Cardiac septum (tissue), 1 donor: ENCODE measurements at regions not wholly inside any gene's neighbourhood (a gene's known extent, or its start where the extent isn't known, plus 50 kb on each side); places are given as distances from the start of the nearest gene placed in this dataset.
"Not testable (repeated sequence)": the region's sequence is repeated elsewhere in the genome, so short reads cannot be mapped to it uniquely, and the experiment has no call there.

Source experiments
- DNase-seq: peaks from one replicate; pipeline ENCODE4 v3.0.0-alpha.2; 2020; ENCODE audit warnings: low spot score
- intact Hi-C: fragments of 100-400 bp; cut with DNase I; formaldehyde crosslinking; loops from one replicate; pipeline ENCODE4 v1.14.0; 2022
- donor health status: DM: no; HTN: no; CAD: no.

GRCh38 chr6:139712830-139713229 lies 338.4 kb upstream of the CITED2 start:
- intact Hi-C loops = no loop called here
- no peak for DNase-seq

- DNase-seq = no peak
- intact Hi-C loops = no loop called here
Measured at GRCh38 chr6:139711804-139712585, 337.5 kb upstream of the CITED2 start.

GRCh38 chr6:139710556-139710955 lies 336.1 kb upstream of the CITED2 start:
- DNase-seq = no peak
- intact Hi-C loops = no loop called here

- intact Hi-C loops = no loop called here
- DNase-seq = no peak
Measured at GRCh38 chr6:139708337-139709199, 334.1 kb upstream of the CITED2 start.

- intact Hi-C loops = no loop called here
- no peak for DNase-seq
Measured at GRCh38 chr6:139706912-139707311, 332.5 kb upstream of the CITED2 start.

GRCh38 chr6:139705284-139705683 lies 330.8 kb upstream of the CITED2 start:
- intact Hi-C loops = no loop called here
- no peak for DNase-seq

- no peak for DNase-seq
- intact Hi-C loops = no loop called here
Measured at GRCh38 chr6:139703780-139704179, 329.3 kb upstream of the CITED2 start.

GRCh38 chr6:139702706-139703105 lies 328.3 kb upstream of the CITED2 start:
- intact Hi-C loops = no loop called here
- no peak for DNase-seq

GRCh38 chr6:139701695-139702094 lies 327.2 kb upstream of the CITED2 start:
- intact Hi-C loops = no loop called here
- DNase-seq = no peak

GRCh38 chr6:139701003-139701402 lies 326.6 kb upstream of the CITED2 start:
- no peak for DNase-seq

GRCh38 chr6:139699911-139700310 lies 325.5 kb upstream of the CITED2 start:
- DNase-seq = no peak
- intact Hi-C loops = no loop called here

More at GRCh38 chr6:139701003-139701402, 326.6 kb upstream of the CITED2 start:
- intact Hi-C loops = no loop called here

- no peak for DNase-seq
- intact Hi-C loops = no loop called here
Measured at GRCh38 chr6:139699335-139699734, 324.9 kb upstream of the CITED2 start.

GRCh38 chr6:139698526-139699176 lies 324.2 kb upstream of the CITED2 start:
- intact Hi-C loops = no loop called here
- DNase-seq = no peak

- DNase-seq, intact Hi-C loops: not testable (repeated sequence)
Measured at GRCh38 chr6:139697856-139698255, 323.4 kb upstream of the CITED2 start.

GRCh38 chr6:139696991-139697390 lies 322.5 kb upstream of the CITED2 start:
- intact Hi-C loops, DNase-seq: not testable (repeated sequence)

- intact Hi-C loops = no loop called here
- DNase-seq = no peak
Measured at GRCh38 chr6:139695361-139695760, 320.9 kb upstream of the CITED2 start.

GRCh38 chr6:139693735-139694134 lies 319.3 kb upstream of the CITED2 start:
- intact Hi-C loops = no loop called here
- DNase-seq = no peak

GRCh38 chr6:139690007-139690406 lies 315.6 kb upstream of the CITED2 start:
- DNase-seq = no peak
- intact Hi-C loops = no loop called here

GRCh38 chr6:139687055-139687454 lies 312.6 kb upstream of the CITED2 start:
- intact Hi-C loops = no loop called here
- no peak for DNase-seq

GRCh38 chr6:139686308-139686707 lies 311.9 kb upstream of the CITED2 start:
- intact Hi-C loops = no loop called here
- DNase-seq = no peak
